22Rv1 (cell line): ENCODE measurements at regions not wholly inside any gene's neighbourhood (a gene's known extent, or its start where the extent isn't known, plus 50 kb on each side); places are given as distances from the start of the nearest gene placed in this dataset.

ENCODE experiments used
- H3K27ac ChIP-seq: fragments of 450-650 bp; 2 replicates; pipeline ENCODE4 v1.5.1; 2017
- CTCF ChIP-seq: fragments of 450-650 bp; IDR thresholded peaks from 2 replicates; pipeline ENCODE4 v1.5.1; 2017; ENCODE audit warnings: mild to moderate bottlenecking
- ZFX ChIP-seq: fragments of 450-650 bp; IDR thresholded peaks from 2 replicates; pipeline ENCODE4 v1.6.1; 2017; ENCODE audit warnings: antibody characterized with exemption, borderline replicate concordance

DNA sequence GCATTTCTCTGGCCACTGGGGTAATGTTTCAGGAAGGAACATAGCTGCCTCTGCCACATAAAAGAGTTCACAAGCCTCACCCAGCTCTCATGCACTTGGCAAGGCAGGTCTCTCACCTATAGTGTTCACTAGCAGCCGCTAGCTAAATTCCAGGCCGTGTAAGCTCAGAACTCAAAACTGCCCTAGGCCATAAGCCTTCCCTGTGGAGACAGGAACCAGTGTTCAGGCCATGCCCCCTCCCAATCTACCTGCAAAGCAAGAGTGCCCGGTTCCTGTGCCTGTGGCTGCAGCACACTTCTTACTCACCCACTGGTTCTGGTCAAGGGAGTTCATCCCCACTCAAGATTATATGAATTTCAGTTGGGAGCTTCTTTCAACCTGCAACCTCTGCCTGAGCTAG is 60.7 kb upstream of the ZNF169 start:
- TF ChIP-seq ZFX (no peak), CTCF (no peak)
- no peak overlapping the region for H3K27ac ChIP-seq

- no peak overlapping the region for H3K27ac ChIP-seq
- TF ChIP-seq CTCF (no peak), ZFX (no peak)
These were observed 59.3 kb upstream of the ZNF169 start for GRCh38 chr9:94199776-94200175.

DNA sequence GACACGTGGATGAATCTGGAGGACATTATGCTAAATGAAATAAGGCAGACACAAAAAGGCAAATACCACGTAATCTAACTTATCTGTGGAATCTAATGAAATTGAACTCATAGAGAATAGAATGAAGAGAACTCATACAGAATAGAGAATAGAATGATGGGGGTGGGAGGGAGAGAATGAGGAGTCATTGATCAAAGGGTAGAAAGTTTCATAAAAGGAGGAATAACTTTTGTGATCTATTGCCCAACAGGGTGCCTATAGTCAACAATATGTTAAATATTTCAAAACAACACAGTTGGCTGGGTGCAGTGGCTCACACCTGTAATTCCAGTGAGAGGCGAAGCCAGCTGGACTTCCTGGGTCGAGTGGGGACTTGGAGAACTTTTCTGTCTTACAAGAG is 54.9 kb upstream of the ZNF169 start:
- TF ChIP-seq ZFX = no peak
- no peak for TF ChIP-seq CTCF
- no peak overlapping the region for H3K27ac ChIP-seq

- no peak overlapping the region for H3K27ac ChIP-seq
- no peak for TF ChIP-seq CTCF
- no peak for TF ChIP-seq ZFX
These were observed 51.3 kb upstream of the ZNF169 start for GRCh38 chr9:94207781-94208180.
